Activated CD4-positive, alpha-beta T cell treated with anti-CD3 and anti-CD28 coated beads for 36 hours (primary cell): ENCODE measurements at regions not wholly inside any gene's neighbourhood (a gene's known extent, or its start where the extent isn't known, plus 50 kb on each side); places are given as distances from the start of the nearest gene placed in this dataset.

ENCODE experiments used
- ATAC-seq: fragments of 200-7000 bp; cut with Tn5 transposase; one replicate; pipeline ENCODE4 v1.10.0; 2021; ENCODE audit warnings: mild to moderate bottlenecking, moderate library complexity
- CTCF ChIA-PET: fragments of 350-600 bp; sonication (Branson Sonifier 250); formaldehyde crosslinking; loops from one replicate; lab custom pipeline; 2021; ENCODE audit warnings: antibody characterized with exemption; lab: Charles Lee
- POLR2A ChIA-PET: fragments of 350-600 bp; sonication (Branson Sonifier 250); formaldehyde crosslinking; loops from one replicate; lab custom pipeline; 2021; ENCODE audit warnings: antibody characterized with exemption, inconsistent platforms; lab: Charles Lee
- DNase-seq: peaks from one replicate; pipeline ENCODE4 v3.0.0-alpha.2; 2020
- H3K27ac Mint-ChIP-seq: one replicate; pipeline ENCODE4 v1.8.0; 2021; ENCODE audit warnings: mixed read lengths
- H3K27me3 Mint-ChIP-seq: one replicate; pipeline ENCODE4 v1.8.0; 2021; ENCODE audit warnings: mixed read lengths
- H3K36me3 Mint-ChIP-seq: one replicate; pipeline ENCODE4 v1.8.0; 2021; ENCODE audit warnings: low read depth, mixed read lengths
- H3K4me1 Mint-ChIP-seq: one replicate; pipeline ENCODE4 v1.8.0; 2021; ENCODE audit warnings: mixed read lengths
- H3K4me3 Mint-ChIP-seq: one replicate; pipeline ENCODE4 v1.8.0; 2021; ENCODE audit warnings: mild to moderate bottlenecking, moderate library complexity, mixed read lengths
- H3K9me3 Mint-ChIP-seq: one replicate; pipeline ENCODE4 v1.8.0; 2021; ENCODE audit warnings: low read depth, mixed read lengths
- intact Hi-C, 2 experiments: fragments of 100-400 bp; cut with DNase I in 1 of 2; cut with micrococcal nuclease in 1 of 2; formaldehyde crosslinking; loops; one replicate each; pipeline versions ENCODE4 v1.14.2 to v1.15.1; 2022 to 2024; cut with DNase I, micrococcal nuclease

GRCh38 chr9:134561427-134562145 lies 80.0 kb upstream of the COL5A1 start:
- no peaks in the 10 kb centered on the region for H3K36me3 Mint-ChIP-seq
- peaks cover 2% of the 10 kb centered on the region for H3K4me1 Mint-ChIP-seq
- POLR2A ChIA-PET: no interaction called here
- intact Hi-C loops: no loop called here
- H3K9me3 Mint-ChIP-seq: no peaks in the 10 kb centered on the region
- H3K4me3 Mint-ChIP-seq: no peak overlapping the region
- H3K27ac Mint-ChIP-seq: no peak overlapping the region
- ATAC-seq (no peak), DNase-seq (no peak)
- H3K27me3 Mint-ChIP-seq: peaks cover 1% of the 10 kb centered on the region
- CTCF ChIA-PET: no interaction called here

DNA sequence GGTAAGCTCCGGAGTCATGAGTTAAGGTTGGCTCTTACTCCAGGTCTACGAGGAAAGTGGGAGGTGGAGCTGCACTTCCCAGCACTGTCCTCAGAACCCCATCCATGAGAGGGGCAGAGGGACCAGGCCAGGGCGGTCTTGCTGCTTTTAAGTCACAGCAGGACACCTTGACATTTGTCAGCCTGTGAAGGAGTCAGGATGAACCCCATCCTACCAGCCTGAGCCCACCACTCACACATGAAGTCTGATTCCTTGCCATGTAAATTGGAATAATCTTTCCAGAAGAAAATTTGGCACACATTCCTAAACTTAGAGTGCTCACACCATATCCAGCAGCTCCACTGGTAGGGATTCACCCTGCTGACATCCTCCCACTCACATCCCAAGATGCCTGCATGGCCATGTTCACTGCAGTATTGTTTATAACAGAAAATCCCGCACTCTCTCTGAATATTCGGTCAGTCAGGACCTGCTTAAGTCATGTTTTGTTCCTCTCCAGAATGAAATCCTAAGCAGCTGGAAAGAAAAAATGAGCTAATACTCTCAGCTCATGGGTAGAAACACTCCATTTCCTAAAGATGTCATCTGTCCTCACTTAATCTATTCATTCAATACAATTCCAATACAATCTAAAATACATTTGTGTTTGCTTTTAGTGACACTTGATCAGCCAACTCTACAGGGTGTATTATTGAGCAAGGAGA lies 79.3 kb upstream of the COL5A1 start:
- Mint-ChIP-seq H3K4me1 (peaks cover 2% of the 10 kb centered on the region), H3K27ac (no peak overlapping the region), H3K27me3 (peaks cover 1% of the 10 kb centered on the region), H3K4me3 (no peak overlapping the region), H3K9me3 (no peaks in the 10 kb centered on the region), H3K36me3 (no peaks in the 10 kb centered on the region)
- no peak for DNase-seq
- CTCF ChIA-PET: no interaction called here
- POLR2A ChIA-PET: no interaction called here
- intact Hi-C loops: no loop called here
- no peak for ATAC-seq

- DNase-seq (no peak), ATAC-seq (no peak)
- peaks cover 2% of the 10 kb centered on the region for H3K36me3 Mint-ChIP-seq
- H3K9me3 Mint-ChIP-seq: peaks cover 2% of the 10 kb centered on the region
- intact Hi-C loops: no loop called here
- H3K27me3 Mint-ChIP-seq: peaks cover 1% of the 10 kb centered on the region
- no peak overlapping the region for H3K27ac Mint-ChIP-seq
- H3K4me3 Mint-ChIP-seq: no peak overlapping the region
- ChIA-PET CTCF (interaction anchor here (0.6 kb wide), 1 partner anchor 336 kb away, joined by 3 read pairs; no protein-coding TSS in a partner anchor), POLR2A (no interaction called here)
- peaks cover 2% of the 10 kb centered on the region for H3K4me1 Mint-ChIP-seq
These were observed 78.2 kb upstream of the COL5A1 start for GRCh38 chr9:134563397-134563796.

DNA sequence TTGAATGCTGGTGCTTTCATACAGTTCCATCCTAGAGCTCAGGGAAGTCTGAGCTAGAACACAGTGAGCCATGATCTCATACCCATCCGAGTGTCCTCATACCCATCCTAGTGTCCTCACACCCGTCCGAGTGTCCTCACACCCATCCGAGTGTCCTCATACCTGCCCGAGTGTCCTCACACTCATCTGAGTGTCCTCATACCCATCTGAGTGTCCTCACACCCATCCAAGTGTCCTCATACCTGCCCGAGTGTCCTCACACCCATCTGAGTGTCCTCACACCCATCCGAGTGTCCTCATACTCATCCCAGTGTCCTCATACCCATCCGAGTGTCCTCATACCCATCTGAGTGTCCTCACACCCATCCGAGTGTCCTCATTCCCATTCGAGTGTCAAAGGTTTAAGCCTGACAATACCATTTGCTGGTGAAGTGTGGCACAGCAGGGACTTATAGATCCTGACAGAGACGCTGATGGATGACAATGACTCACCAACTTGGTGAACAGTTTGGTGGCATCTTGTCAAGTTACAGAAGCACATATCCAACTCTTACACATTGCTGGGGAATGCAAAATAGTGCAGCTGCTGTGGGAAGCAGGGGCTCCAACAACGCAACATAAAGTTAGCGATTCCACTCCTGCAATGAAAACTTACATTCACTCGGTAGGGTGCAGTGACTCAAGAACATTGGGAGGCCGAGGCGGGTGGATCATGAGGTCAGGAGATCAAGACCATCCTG lies 77.0 kb upstream of the COL5A1 start:
- no peaks in the 10 kb centered on the region for H3K27me3 Mint-ChIP-seq
- ChIA-PET POLR2A (no interaction called here), CTCF (no interaction called here)
- H3K36me3 Mint-ChIP-seq: peaks cover 2% of the 10 kb centered on the region
- DNase-seq (no peak), ATAC-seq (no peak)
- intact Hi-C loops: no loop called here
- H3K27ac Mint-ChIP-seq: no peak overlapping the region
- H3K4me1 Mint-ChIP-seq: peaks cover 2% of the 10 kb centered on the region
- peaks cover 2% of the 10 kb centered on the region for H3K9me3 Mint-ChIP-seq
- no peak overlapping the region for H3K4me3 Mint-ChIP-seq

DNA sequence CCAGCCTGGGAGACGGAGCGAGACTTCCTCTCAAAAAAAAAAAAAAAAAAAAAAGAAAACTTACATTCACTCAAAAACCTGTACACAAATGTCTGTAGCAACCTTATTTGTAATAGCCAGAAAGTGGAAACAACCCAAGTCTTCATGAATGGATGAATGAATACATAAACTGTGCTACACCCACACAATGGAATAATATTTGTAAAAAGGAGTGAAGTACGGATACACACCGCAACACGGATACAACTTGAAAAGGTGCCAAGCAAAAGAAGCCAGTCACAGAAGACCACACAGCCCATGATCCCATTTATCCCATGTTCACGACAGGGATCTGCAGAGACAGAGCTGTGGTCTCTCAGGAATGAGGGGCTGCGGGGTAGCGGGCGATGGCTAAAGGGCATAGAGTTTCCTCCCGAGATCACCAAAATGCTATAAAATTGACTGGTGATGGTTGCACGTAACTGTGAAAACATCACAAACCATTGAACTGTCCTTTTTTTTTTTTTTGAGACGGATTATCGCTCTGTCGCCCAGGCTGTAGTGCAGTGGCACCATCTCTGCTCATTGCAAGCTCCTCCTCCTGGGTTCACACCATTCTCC lies 76.2 kb upstream of the COL5A1 start:
- POLR2A ChIA-PET: no interaction called here
- peaks cover 2% of the 10 kb centered on the region for H3K36me3 Mint-ChIP-seq
- peaks cover 2% of the 10 kb centered on the region for H3K4me1 Mint-ChIP-seq
- no peak overlapping the region for H3K27ac Mint-ChIP-seq
- CTCF ChIA-PET: no interaction called here
- intact Hi-C loops: no loop called here
- DNase-seq (no peak), ATAC-seq (no peak)
- H3K9me3 Mint-ChIP-seq: peaks cover 2% of the 10 kb centered on the region
- no peaks in the 10 kb centered on the region for H3K27me3 Mint-ChIP-seq
- H3K4me3 Mint-ChIP-seq: no peak overlapping the region

GRCh38 chr9:134566196-134566847 lies 75.3 kb upstream of the COL5A1 start:
- ChIA-PET POLR2A (no interaction called here), CTCF (interaction anchor here (0.6 kb wide), 1 partner anchor 345 kb away, joined by 3 read pairs; no protein-coding TSS in a partner anchor)
- Mint-ChIP-seq H3K27me3 (no peaks in the 10 kb centered on the region), H3K9me3 (peaks cover 2% of the 10 kb centered on the region), H3K36me3 (peaks cover 2% of the 10 kb centered on the region), H3K4me1 (no peaks in the 10 kb centered on the region), H3K27ac (no peak overlapping the region), H3K4me3 (no peak overlapping the region)
- DNase-seq: no peak
- no peak for ATAC-seq
- intact Hi-C loops: no loop called here

GRCh38 chr9:134566936-134567335 lies 74.7 kb upstream of the COL5A1 start:
- H3K36me3 Mint-ChIP-seq: peaks cover 2% of the 10 kb centered on the region
- ChIA-PET CTCF (no interaction called here), POLR2A (no interaction called here)
- ATAC-seq (no peak), DNase-seq (no peak)
- H3K9me3 Mint-ChIP-seq: peaks cover 2% of the 10 kb centered on the region
- intact Hi-C loops: no loop called here
- no peak overlapping the region for H3K27ac Mint-ChIP-seq
- no peaks in the 10 kb centered on the region for H3K27me3 Mint-ChIP-seq
- H3K4me3 Mint-ChIP-seq: no peak overlapping the region
- no peaks in the 10 kb centered on the region for H3K4me1 Mint-ChIP-seq

GRCh38 chr9:134568116-134568515 lies 73.5 kb upstream of the COL5A1 start:
- ATAC-seq (no peak), DNase-seq (no peak)
- intact Hi-C loops: no loop called here
- Mint-ChIP-seq H3K9me3 (peaks cover 2% of the 10 kb centered on the region), H3K27ac (no peak overlapping the region), H3K36me3 (peaks cover 2% of the 10 kb centered on the region), H3K27me3 (no peaks in the 10 kb centered on the region), H3K4me3 (no peak overlapping the region), H3K4me1 (no peaks in the 10 kb centered on the region)
- POLR2A ChIA-PET: no interaction called here
- CTCF ChIA-PET: no interaction called here

GRCh38 chr9:134568811-134569210 lies 72.8 kb upstream of the COL5A1 start:
- H3K27me3 Mint-ChIP-seq: no peaks in the 10 kb centered on the region
- no peak overlapping the region for H3K27ac Mint-ChIP-seq
- intact Hi-C loops: no loop called here
- POLR2A ChIA-PET: no interaction called here
- H3K9me3 Mint-ChIP-seq: peaks cover 2% of the 10 kb centered on the region
- H3K36me3 Mint-ChIP-seq: peaks cover 2% of the 10 kb centered on the region
- CTCF ChIA-PET: no interaction called here
- H3K4me1 Mint-ChIP-seq: no peaks in the 10 kb centered on the region
- no peak for ATAC-seq
- DNase-seq: no peak
- H3K4me3 Mint-ChIP-seq: no peak overlapping the region

DNA sequence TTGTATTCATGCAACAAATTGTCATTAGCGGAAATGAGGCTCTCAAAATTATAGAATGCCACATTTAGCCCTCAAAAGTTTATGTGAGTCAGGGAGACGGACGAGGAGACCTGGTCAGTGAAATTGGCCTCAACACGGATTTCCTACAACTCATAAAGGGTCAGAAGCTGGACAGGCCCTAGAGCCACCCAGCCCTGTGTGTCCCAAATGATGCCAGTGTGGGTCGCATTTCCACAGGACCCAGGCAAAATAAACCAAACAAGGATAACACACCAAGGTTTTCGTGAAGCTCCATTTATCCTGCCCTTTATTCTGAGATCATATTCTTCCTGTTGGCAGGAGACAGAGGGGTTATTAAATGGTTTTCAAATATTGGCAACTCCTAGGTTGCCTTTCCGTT lies 72.0 kb upstream of the COL5A1 start:
- H3K4me1 Mint-ChIP-seq: no peaks in the 10 kb centered on the region
- intact Hi-C loops: no loop called here
- ChIA-PET POLR2A (no interaction called here), CTCF (no interaction called here)
- peaks cover 2% of the 10 kb centered on the region for H3K9me3 Mint-ChIP-seq
- H3K36me3 Mint-ChIP-seq: peaks cover 2% of the 10 kb centered on the region
- no peak overlapping the region for H3K4me3 Mint-ChIP-seq
- H3K27ac Mint-ChIP-seq: no peak overlapping the region
- ATAC-seq (no peak), DNase-seq (no peak)
- H3K27me3 Mint-ChIP-seq: no peaks in the 10 kb centered on the region

DNA sequence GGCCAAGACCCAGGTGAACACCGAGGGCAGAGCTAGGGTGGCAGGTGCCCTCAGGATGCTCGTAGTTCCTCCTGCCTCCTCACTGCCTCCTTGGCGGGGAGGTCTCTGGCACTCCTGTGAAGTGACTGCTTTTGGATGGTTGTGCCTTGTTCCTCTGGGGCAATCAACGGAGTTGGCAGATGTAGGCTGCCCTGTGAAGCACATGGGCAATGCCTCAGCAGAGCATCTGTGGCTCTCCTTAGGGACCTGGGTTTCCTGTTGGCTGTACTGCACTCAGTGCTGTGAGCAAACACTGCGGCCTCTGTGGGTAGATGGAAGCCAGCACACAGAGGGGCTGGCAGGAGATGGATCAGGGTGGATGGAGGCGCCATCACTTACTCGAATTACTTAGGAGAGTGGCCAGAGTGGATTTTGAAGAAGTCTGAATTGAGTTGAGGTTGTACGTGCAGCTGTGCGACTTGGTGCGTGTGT lies 71.4 kb upstream of the COL5A1 start:
- no peaks in the 10 kb centered on the region for H3K27me3 Mint-ChIP-seq
- ATAC-seq: no peak
- H3K4me3 Mint-ChIP-seq: no peak overlapping the region

More for the DNA sequence above, 71.4 kb upstream of the COL5A1 start:
- CTCF ChIA-PET: no interaction called here
- H3K9me3 Mint-ChIP-seq: peaks cover 2% of the 10 kb centered on the region
- DNase-seq: no peak
- intact Hi-C loops: no loop called here
- no peak overlapping the region for H3K27ac Mint-ChIP-seq
- H3K36me3 Mint-ChIP-seq: peaks cover 2% of the 10 kb centered on the region
- POLR2A ChIA-PET: no interaction called here
- no peaks in the 10 kb centered on the region for H3K4me1 Mint-ChIP-seq
